Keratinocyte (primary cell): ENCODE measurements at regions not wholly inside any gene's neighbourhood (a gene's known extent, or its start where the extent isn't known, plus 50 kb on each side); places are given as distances from the start of the nearest gene placed in this dataset.

ENCODE experiments used
- DNase-seq: peaks from one replicate; pipeline ENCODE4 v3.0.0-alpha.2; 2011; ENCODE audit warnings: low read depth, missing footprints, low spot score
- FAIRE-seq: peaks from 2 replicates; lab custom pipeline; 2011; peaks lifted over from hg19 to GRCh38; lab: Jason Lieb, UNC
- H2AFZ ChIP-seq: 2 replicates; pipeline ENCODE4 v1.6.0; 2012; ENCODE audit warnings: low read length, control low read depth, inconsistent platforms; ENCODE audit not compliant: control insufficient read depth
- H3K27ac ChIP-seq: 2 replicates; pipeline ENCODE4 v1.5.1; 2011; ENCODE audit warnings: low read length; ENCODE audit not compliant: control insufficient read depth, insufficient read depth
- H3K27me3 ChIP-seq: 3 replicates; pipeline ENCODE4 v1.6.0; 2011; ENCODE audit warnings: low read length; ENCODE audit not compliant: control insufficient read depth, insufficient read depth; ENCODE audit errors: extremely low read depth
- H3K36me3 ChIP-seq, 2 experiments: 2 replicates in 1 of 2; 3 replicates in 1 of 2; pipeline ENCODE4 v1.5.1; 2011; ENCODE audit warnings: low read length in 2 of 2, mild to moderate bottlenecking in 1 of 2; ENCODE audit not compliant: control insufficient read depth in 2 of 2, insufficient read depth in 2 of 2; ENCODE audit errors: extremely low read depth in 1 of 2
- H3K4me1 ChIP-seq: 3 replicates; pipeline ENCODE4 v1.5.1; 2011; ENCODE audit warnings: low read length; ENCODE audit not compliant: control insufficient read depth, insufficient read depth; ENCODE audit errors: extremely low read depth
- H3K4me2 ChIP-seq: 3 replicates; pipeline ENCODE4 v1.6.0; 2011; ENCODE audit warnings: low read depth, low read length; ENCODE audit not compliant: control insufficient read depth, insufficient read depth; ENCODE audit errors: extremely low read depth
- H3K4me3 ChIP-seq, 3 experiments: fragments of 200-600 bp in 1 of 3; sonication (generic) in 1 of 3; 2 replicates in 2 of 3; 3 replicates in 1 of 3; pipeline ENCODE4 v1.5.1; 2011 to 2016; ENCODE audit warnings: low read length in 3 of 3, mild to moderate bottlenecking in 3 of 3, control low read depth in 2 of 3, inconsistent platforms in 1 of 3, low read depth in 1 of 3, mixed read lengths in 1 of 3, mixed run types in 1 of 3, moderate library complexity in 1 of 3; ENCODE audit not compliant: control insufficient read depth in 2 of 3, insufficient read depth in 2 of 3; ENCODE audit errors: extremely low read depth in 1 of 3
- H3K79me2 ChIP-seq: 2 replicates; pipeline ENCODE4 v1.6.0; 2012; ENCODE audit warnings: low read length; ENCODE audit not compliant: control insufficient read depth, insufficient read depth
- H3K9ac ChIP-seq: 3 replicates; pipeline ENCODE4 v1.6.0; 2011; ENCODE audit warnings: low read length; ENCODE audit not compliant: control insufficient read depth, insufficient read depth; ENCODE audit errors: extremely low read depth
- H3K9me1 ChIP-seq: 3 replicates; pipeline ENCODE4 v1.6.0; 2011; ENCODE audit warnings: low read length; ENCODE audit not compliant: control insufficient read depth, insufficient read depth; ENCODE audit errors: extremely low read depth
- H3K9me3 ChIP-seq: 2 replicates; pipeline ENCODE4 v1.5.1; 2012; ENCODE audit warnings: low read depth, low read length; ENCODE audit not compliant: control insufficient read depth
- H4K20me1 ChIP-seq: 3 replicates; pipeline ENCODE4 v1.6.0; 2011; ENCODE audit warnings: low read length; ENCODE audit not compliant: control insufficient read depth, insufficient read depth; ENCODE audit errors: extremely low read depth
- CTCF ChIP-seq, 3 experiments: IDR thresholded peaks in 1 of 3; conservative IDR thresholded peaks in 1 of 3; optimal IDR thresholded peaks in 1 of 3; 2 replicates in 2 of 3; 3 replicates in 1 of 3; pipeline versions ENCODE3 to v1.5.1; 2011; ENCODE audit warnings: low read length in 3 of 3, mild to moderate bottlenecking in 3 of 3, moderate library complexity in 2 of 3, control low read depth in 1 of 3, inconsistent platforms in 1 of 3; ENCODE audit not compliant: insufficient read depth in 2 of 3; ENCODE audit errors: extremely low read depth in 1 of 3
- EZH2 ChIP-seq: IDR thresholded peaks from one replicate; pipeline ENCODE4 v1.6.1; 2012; ENCODE audit warnings: inconsistent platforms, mild to moderate bottlenecking, low read length, moderate library complexity
- dilution Hi-C: fragments of 300-500 bp; cut with MboI; formaldehyde crosslinking; loops from one replicate; pipeline ENCODE4 v1.7.0; 2020; ENCODE audit warnings: low sequenced_read_pairs; ENCODE audit not compliant: extremely low pct_ligation_motif_present

- Histone ChIP-seq H3K79me2 (no peaks in the 10 kb centered on the region), H3K4me3 (no peak overlapping the region), H3K9me3 (peaks cover 2% of the 10 kb centered on the region), H3K9ac (no peak overlapping the region), H3K9me1 (no peaks in the 10 kb centered on the region), H3K36me3 (no peaks in the 10 kb centered on the region), H3K4me2 (no peak overlapping the region), H3K27ac (no peak overlapping the region), H3K27me3 (no peaks in the 10 kb centered on the region), H3K4me1 (no peaks in the 10 kb centered on the region), H4K20me1 (no peaks in the 10 kb centered on the region), H2AFZ (no peak overlapping the region)
- FAIRE-seq (no peak), DNase-seq (no peak)
- dilution Hi-C loops, result no loop called here
- TF ChIP-seq EZH2 (no peak), CTCF (optimal IDR thresholded peaks at IDR 0.05 in 1 of 3, IDR thresholded peaks at IDR 0.05 in 1 of 3, conservative IDR thresholded peaks at IDR 0.05 in 1 of 3; ENCODE audit: extremely low read depth in 1 of 3, insufficient read depth in 2 of 3, low read length in 3 of 3) (no peak)
These were observed 893.5 kb downstream of the TRIML1 start for GRCh38 chr4:189032606-189033338.

- dilution Hi-C loops, result no loop called here
- Histone ChIP-seq H3K4me3 (no peak overlapping the region), H3K27me3 (no peaks in the 10 kb centered on the region), H3K9ac (no peak overlapping the region), H3K9me1 (no peaks in the 10 kb centered on the region), H3K9me3 (peaks cover 2% of the 10 kb centered on the region), H3K79me2 (no peaks in the 10 kb centered on the region), H3K27ac (no peak overlapping the region), H3K36me3 (no peaks in the 10 kb centered on the region), H2AFZ (no peak overlapping the region), H3K4me2 (no peak overlapping the region), H3K4me1 (no peaks in the 10 kb centered on the region), H4K20me1 (no peaks in the 10 kb centered on the region)
- no peak for FAIRE-seq
- no peak for DNase-seq
- TF ChIP-seq CTCF (optimal IDR thresholded peaks at IDR 0.05 in 1 of 3, IDR thresholded peaks at IDR 0.05 in 1 of 3, conservative IDR thresholded peaks at IDR 0.05 in 1 of 3; ENCODE audit: extremely low read depth in 1 of 3, insufficient read depth in 2 of 3, low read length in 3 of 3) (no peak), EZH2 (no peak)
These were observed 894.6 kb downstream of the TRIML1 start for GRCh38 chr4:189033801-189034347.
